Neural progenitor cell (in vitro differentiated cells): ENCODE measurements at regions not wholly inside any gene's neighbourhood (a gene's known extent, or its start where the extent isn't known, plus 50 kb on each side); places are given as distances from the start of the nearest gene placed in this dataset.

Experiments
- EZH2 ChIP-seq: fragments of 200-600 bp; sonication (generic); IDR thresholded peaks from 2 replicates; pipeline ENCODE4 v1.6.1; 2017; ENCODE audit warnings: antibody characterized with exemption, mild to moderate bottlenecking, moderate library complexity
- EZH2phosphoT487 ChIP-seq: fragments of 200-600 bp; sonication (generic); IDR thresholded peaks from 2 replicates; pipeline ENCODE4 v1.6.1; 2017; ENCODE audit warnings: antibody characterized with exemption
- TF ChIP-seq, protein P1 (sequence below): fragments of 200-600 bp; sonication (generic); IDR thresholded peaks from 2 replicates; pipeline ENCODE4 v1.5.1; 2017; ENCODE audit warnings: antibody characterized with exemption, mild to moderate bottlenecking

DNA sequence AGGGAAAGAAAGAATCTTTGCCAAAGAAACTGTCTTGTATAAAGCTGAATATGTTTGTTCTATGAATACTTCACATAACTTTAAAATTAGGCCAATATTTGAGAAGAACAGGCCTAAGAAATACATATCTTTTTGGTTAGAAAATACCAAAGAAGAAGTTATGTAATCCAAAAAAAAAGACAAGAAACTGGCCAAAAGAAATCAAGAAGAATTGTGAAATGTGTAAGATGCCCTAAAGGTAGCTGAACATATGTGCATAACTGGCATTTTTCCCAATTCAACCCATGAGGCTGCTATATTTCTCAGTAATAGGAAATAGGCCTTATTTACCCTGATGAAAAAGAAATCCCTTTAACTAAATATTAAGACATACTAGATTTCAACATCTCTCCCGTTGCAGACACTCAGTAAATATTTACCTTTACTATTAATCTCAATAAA lies 290.0 kb downstream of the CETN3 start:
- TF ChIP-seq, protein P1, sequence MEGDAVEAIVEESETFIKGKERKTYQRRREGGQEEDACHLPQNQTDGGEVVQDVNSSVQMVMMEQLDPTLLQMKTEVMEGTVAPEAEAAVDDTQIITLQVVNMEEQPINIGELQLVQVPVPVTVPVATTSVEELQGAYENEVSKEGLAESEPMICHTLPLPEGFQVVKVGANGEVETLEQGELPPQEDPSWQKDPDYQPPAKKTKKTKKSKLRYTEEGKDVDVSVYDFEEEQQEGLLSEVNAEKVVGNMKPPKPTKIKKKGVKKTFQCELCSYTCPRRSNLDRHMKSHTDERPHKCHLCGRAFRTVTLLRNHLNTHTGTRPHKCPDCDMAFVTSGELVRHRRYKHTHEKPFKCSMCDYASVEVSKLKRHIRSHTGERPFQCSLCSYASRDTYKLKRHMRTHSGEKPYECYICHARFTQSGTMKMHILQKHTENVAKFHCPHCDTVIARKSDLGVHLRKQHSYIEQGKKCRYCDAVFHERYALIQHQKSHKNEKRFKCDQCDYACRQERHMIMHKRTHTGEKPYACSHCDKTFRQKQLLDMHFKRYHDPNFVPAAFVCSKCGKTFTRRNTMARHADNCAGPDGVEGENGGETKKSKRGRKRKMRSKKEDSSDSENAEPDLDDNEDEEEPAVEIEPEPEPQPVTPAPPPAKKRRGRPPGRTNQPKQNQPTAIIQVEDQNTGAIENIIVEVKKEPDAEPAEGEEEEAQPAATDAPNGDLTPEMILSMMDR: no peak
- TF ChIP-seq EZH2 (no peak), EZH2phosphoT487 (no peak)
